ENCODE measurements at regions not wholly inside any gene's neighbourhood (a gene's known extent, or its start where the extent isn't known, plus 50 kb on each side); places are given as distances from the start of the nearest gene placed in this dataset.
A peak's percentile ranks its signal among the peaks of the same experiment; 100 is the strongest.

- peak in 2 of 3 donors; percentile 18 to 23 for DNase-seq
- no peak overlapping the region for H3K4me3 ChIP-seq (replicated peaks in 1 of 3; ENCODE audit: low read depth in 2 of 3, low read length in 3 of 3)
- Mint-ChIP-seq H3K27me3 (ENCODE audit: low read depth in 3 of 3) (peaks cover 0 to 1% (median 0%) of the 10 kb centered on the region in 3 donors), H3K4me1 (peaks cover 16% of the 10 kb centered on the region), H3K36me3 (peaks cover 0 to 5% of the 10 kb centered on the region in 2 donors), H3K9me3 (peaks cover 3 to 13% (median 7%) of the 10 kb centered on the region in 7 donors), H3K27ac (peak overlapping the region in 5 of 7 donors; percentile 24 to 75 (median 58)), H3K4me3 (peak overlapping the region in 1 of 2 donors; percentile 64)
- H3K9ac ChIP-seq (ENCODE audit: insufficient read depth, low read length, poor library complexity, severe bottlenecking), result no peak overlapping the region
- peaks cover 11 to 12% of the 10 kb centered on the region in 2 donors for H3K4me1 ChIP-seq (ENCODE audit: control insufficient read depth in 1 of 2, insufficient read depth in 2 of 2, low read length in 2 of 2)
- WGBS (ENCODE audit: insufficient coverage), result 27% methylated on average over 5 of the region's 10 CpGs
- no peaks in the 10 kb centered on the region for H4K20me1 ChIP-seq (ENCODE audit: insufficient read depth, low read length)
- intact Hi-C loops (cut with micrococcal nuclease), result no loop called here
- H3K9me3 ChIP-seq (replicated peaks in 1 of 2; ENCODE audit: control insufficient read depth in 1 of 2, insufficient read depth in 1 of 2, low read length in 2 of 2), result peaks cover 0 to 4% of the 10 kb centered on the region in 2 donors
- no peaks in the 10 kb centered on the region for H3K36me3 ChIP-seq (replicated peaks in 1 of 2; ENCODE audit: control insufficient read depth in 1 of 2, insufficient read depth in 2 of 2, low read length in 2 of 2)
- no peak for TF ChIP-seq CTCF (IDR thresholded peaks at IDR 0.05)
- peak overlapping the region; percentile 29 to 51 for H3K27ac ChIP-seq (ENCODE audit: low read depth in 1 of 2, low read length in 2 of 2)
- no peak overlapping the region for H3K4me2 ChIP-seq (replicated peaks; ENCODE audit: extremely low read depth, low read length, poor library complexity, severe bottlenecking)
- H3K79me2 ChIP-seq (ENCODE audit: insufficient read depth, low read length), result no peaks in the 10 kb centered on the region
- H3K27me3 ChIP-seq (ENCODE audit: control insufficient read depth in 2 of 2, insufficient read depth in 2 of 2, low read length in 2 of 2), result no peaks in the 10 kb centered on the region
- H2AFZ ChIP-seq (ENCODE audit: insufficient read depth, low read depth, low read length, poor library complexity, severe bottlenecking), result peak overlapping the region; percentile 58
Observed at GRCh38 chr10:28468707-28469483, 64.0 kb upstream of the WAC start.

GRCh38 chr10:28470873-28471651 is 61.9 kb upstream of the WAC start:
- Mint-ChIP-seq H3K27ac (peak overlapping the region in 1 of 7 donors; percentile 35), H3K4me1 (peaks cover 16% of the 10 kb centered on the region), H3K27me3 (ENCODE audit: low read depth in 3 of 3) (no peaks in the 10 kb centered on the region), H3K9me3 (peaks cover 3 to 15% (median 7%) of the 10 kb centered on the region in 7 donors), H3K4me3 (no peak overlapping the region), H3K36me3 (peaks cover 0 to 5% of the 10 kb centered on the region in 2 donors)
- Histone ChIP-seq H3K27me3 (ENCODE audit: control insufficient read depth in 2 of 2, insufficient read depth in 2 of 2, low read length in 2 of 2) (no peaks in the 10 kb centered on the region), H3K36me3 (replicated peaks in 1 of 2; ENCODE audit: control insufficient read depth in 1 of 2, insufficient read depth in 2 of 2, low read length in 2 of 2) (no peaks in the 10 kb centered on the region), H3K4me3 (replicated peaks in 1 of 3; ENCODE audit: low read depth in 2 of 3, low read length in 3 of 3) (no peak overlapping the region), H3K79me2 (ENCODE audit: insufficient read depth, low read length) (no peaks in the 10 kb centered on the region), H3K27ac (ENCODE audit: low read depth in 1 of 2, low read length in 2 of 2) (no peak overlapping the region), H4K20me1 (ENCODE audit: insufficient read depth, low read length) (no peaks in the 10 kb centered on the region), H3K4me1 (ENCODE audit: control insufficient read depth in 1 of 2, insufficient read depth in 2 of 2, low read length in 2 of 2) (peaks cover 11 to 12% of the 10 kb centered on the region in 2 donors), H3K9ac (ENCODE audit: insufficient read depth, low read length, poor library complexity, severe bottlenecking) (no peak overlapping the region), H3K4me2 (replicated peaks; ENCODE audit: extremely low read depth, low read length, poor library complexity, severe bottlenecking) (no peak overlapping the region), H3K9me3 (replicated peaks in 1 of 2; ENCODE audit: control insufficient read depth in 1 of 2, insufficient read depth in 1 of 2, low read length in 2 of 2) (peaks cover 0 to 4% of the 10 kb centered on the region in 2 donors), H2AFZ (ENCODE audit: insufficient read depth, low read depth, low read length, poor library complexity, severe bottlenecking) (no peak overlapping the region)
- intact Hi-C loops (cut with micrococcal nuclease), result no loop called here
- no peak for TF ChIP-seq CTCF (IDR thresholded peaks at IDR 0.05)
- WGBS (ENCODE audit: insufficient coverage), result no CpG with 5 or more reads among the region's 12 CpGs
- DNase-seq, result no peak

Measured in CD14-positive monocyte (primary cell).